ENCODE measurements at regions not wholly inside any gene's neighbourhood (a gene's known extent, or its start where the extent isn't known, plus 50 kb on each side); places are given as distances from the start of the nearest gene placed in this dataset.

- TF ChIP-seq CTCF (conservative IDR thresholded peaks at IDR 0.05; ENCODE audit: low read depth in 2 of 2) (peak; percentile 58 to 91), EZH2 (IDR thresholded peaks at IDR 0.05; ENCODE audit: low read depth, unreplicated experiment) (no peak), EZH2phosphoT487 (IDR thresholded peaks at IDR 0.05; ENCODE audit: unreplicated experiment) (no peak), POLR2AphosphoS5 (IDR thresholded peaks at IDR 0.05; ENCODE audit: low read depth) (no peak), STAT1 (IDR thresholded peaks at IDR 0.05; ENCODE audit: unreplicated experiment) (no peak), JUNB (IDR thresholded peaks at IDR 0.05; ENCODE audit: unreplicated experiment) (no peak), ZNF331 (CRISPR knock-in tag; IDR thresholded peaks at IDR 0.05; ENCODE audit: low read depth) (no peak)
- TF ChIP-seq, protein P1, sequence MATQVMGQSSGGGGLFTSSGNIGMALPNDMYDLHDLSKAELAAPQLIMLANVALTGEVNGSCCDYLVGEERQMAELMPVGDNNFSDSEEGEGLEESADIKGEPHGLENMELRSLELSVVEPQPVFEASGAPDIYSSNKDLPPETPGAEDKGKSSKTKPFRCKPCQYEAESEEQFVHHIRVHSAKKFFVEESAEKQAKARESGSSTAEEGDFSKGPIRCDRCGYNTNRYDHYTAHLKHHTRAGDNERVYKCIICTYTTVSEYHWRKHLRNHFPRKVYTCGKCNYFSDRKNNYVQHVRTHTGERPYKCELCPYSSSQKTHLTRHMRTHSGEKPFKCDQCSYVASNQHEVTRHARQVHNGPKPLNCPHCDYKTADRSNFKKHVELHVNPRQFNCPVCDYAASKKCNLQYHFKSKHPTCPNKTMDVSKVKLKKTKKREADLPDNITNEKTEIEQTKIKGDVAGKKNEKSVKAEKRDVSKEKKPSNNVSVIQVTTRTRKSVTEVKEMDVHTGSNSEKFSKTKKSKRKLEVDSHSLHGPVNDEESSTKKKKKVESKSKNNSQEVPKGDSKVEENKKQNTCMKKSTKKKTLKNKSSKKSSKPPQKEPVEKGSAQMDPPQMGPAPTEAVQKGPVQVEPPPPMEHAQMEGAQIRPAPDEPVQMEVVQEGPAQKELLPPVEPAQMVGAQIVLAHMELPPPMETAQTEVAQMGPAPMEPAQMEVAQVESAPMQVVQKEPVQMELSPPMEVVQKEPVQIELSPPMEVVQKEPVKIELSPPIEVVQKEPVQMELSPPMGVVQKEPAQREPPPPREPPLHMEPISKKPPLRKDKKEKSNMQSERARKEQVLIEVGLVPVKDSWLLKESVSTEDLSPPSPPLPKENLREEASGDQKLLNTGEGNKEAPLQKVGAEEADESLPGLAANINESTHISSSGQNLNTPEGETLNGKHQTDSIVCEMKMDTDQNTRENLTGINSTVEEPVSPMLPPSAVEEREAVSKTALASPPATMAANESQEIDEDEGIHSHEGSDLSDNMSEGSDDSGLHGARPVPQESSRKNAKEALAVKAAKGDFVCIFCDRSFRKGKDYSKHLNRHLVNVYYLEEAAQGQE (IDR thresholded peaks at IDR 0.05; ENCODE audit: unreplicated experiment), result no peak
Measured at GRCh38 chr6:95431637-95432228, 145.6 kb upstream of the MANEA start.

All from GM23338 (cell line).